GM19395 (cell line): ENCODE measurements at regions not wholly inside any gene's neighbourhood (a gene's known extent, or its start where the extent isn't known, plus 50 kb on each side); places are given as distances from the start of the nearest gene placed in this dataset.

Experiments used
- ATAC-seq: cut with Tn5 transposase; IDR thresholded peaks from one replicate; pipeline ENCODE4 v1.9.1; 2021; ENCODE audit warnings: mild to moderate bottlenecking, moderate library complexity; ENCODE audit not compliant: unreplicated experiment

DNA sequence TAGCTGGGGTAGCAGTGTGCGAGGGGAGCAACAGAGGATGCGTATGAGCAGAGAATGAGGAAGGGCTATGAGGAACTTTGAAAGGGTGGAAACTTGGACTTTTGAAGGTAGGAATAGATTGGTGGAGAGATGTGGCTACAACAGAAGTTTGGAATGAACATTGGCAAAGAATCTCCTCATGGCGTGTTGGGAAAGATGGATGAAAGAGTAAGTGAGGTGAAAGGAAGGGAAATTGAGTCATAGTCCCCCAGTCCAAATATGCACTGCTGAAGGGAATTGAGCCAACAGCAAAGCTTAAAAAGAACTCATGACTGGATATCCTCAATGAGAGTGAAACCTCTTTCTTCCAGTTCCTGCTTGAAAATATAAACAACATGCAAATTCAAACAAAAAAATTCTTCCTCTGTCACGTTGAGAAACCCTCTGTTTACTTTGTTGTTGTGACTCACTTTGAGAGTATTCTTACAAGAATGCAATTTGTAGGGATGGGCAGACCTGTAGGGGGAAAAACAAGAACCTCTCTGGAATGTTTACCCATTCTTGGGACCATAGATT lies 313.2 kb upstream of the KCNJ16 start:
- no peak for ATAC-seq

DNA sequence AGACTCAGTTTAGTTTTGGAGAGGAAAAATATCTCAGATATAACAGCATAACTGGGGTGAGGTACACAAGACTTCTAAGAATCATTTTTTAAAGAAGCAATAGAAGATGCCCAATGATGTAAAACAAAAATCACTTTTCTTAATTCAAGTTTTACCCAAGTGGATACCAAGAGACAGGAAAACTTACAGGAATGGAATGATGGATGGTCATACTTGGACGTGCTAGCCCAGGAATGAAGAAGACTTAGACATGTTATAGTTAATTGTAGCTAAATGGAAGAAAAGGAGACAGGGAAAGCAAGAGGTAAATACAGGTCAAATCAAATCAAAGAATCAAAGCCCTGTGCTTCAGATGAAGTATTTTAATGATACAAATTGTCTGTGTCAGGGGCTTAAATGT lies 312.7 kb upstream of the KCNJ16 start:
- ATAC-seq, result no peak

DNA sequence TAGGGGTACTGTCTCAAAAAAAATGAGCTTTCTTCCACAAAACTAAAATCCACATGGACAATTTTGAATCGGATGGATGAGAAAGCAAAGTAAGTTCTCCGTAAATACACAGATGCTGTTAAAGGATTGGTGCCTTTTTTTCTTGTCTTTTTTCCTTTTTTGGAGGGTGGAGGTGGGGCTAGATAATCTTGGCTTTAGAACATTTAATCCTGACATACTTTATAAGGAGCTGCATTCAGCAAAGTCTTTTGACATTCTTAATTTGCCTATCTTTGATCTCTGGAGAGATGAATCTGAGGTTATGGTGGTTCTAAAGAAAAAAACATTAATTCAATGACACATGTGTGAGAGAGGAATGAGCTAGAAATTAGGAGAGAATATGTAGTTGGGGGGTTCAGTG lies 312.3 kb upstream of the KCNJ16 start:
- ATAC-seq, result no peak

DNA sequence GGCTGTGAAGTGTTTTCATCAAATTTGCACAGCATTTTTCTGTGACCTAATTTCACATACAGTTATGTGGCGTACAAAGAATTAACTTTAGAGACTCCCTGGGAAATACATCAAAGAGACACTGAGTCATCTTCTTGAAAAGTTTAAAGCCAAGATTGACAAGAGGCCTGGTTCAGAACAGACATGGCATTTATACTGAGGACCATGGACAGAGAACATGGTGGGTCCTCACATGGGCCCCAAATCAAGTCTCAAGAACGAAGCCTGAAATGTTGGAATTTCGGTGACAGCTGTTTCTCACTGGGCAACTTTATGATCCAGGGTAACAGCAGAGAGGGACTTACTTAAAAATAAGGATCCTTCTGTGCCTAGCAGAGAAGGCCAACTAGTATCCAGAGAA lies 311.5 kb upstream of the KCNJ16 start:
- ATAC-seq, result no peak

DNA sequence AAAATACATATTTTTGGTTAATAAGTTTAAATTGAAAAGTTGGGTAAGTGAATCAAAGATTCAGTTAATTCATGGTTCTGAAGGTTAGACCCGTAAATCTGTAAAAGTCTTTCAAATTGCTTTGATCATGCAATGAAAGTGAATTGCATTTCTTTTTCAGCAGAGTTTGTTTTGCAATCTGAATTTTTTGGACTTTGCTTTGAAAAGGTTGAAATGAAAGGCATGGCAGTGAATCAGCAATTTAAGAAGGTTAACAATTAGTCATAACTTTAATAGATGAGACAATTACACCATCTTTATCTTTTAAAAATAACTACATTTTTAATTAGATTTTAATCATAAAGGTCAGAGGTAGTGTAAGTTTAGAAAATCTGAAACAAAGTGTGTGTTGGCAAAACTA lies 310.9 kb upstream of the KCNJ16 start:
- no peak for ATAC-seq

DNA sequence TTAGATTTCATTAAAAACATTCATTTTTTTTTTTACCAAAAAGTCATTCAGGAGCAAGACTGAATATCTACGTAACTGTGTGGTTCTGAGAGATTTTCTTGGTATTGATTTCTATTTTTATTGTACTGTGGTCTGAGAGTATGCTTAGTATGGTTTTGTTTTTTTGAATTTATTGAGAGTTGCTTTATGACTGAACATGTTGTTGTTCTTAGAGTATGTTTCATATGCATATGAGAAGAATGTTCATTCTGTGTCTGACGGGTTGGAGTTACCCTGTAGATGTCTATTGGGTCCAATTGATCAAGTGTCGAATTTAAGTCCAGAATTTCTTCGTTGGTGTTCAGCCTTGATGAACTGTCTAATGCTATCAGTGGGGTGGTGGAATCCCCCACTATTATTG lies 306.0 kb upstream of the KCNJ16 start:
- no peak for ATAC-seq

DNA sequence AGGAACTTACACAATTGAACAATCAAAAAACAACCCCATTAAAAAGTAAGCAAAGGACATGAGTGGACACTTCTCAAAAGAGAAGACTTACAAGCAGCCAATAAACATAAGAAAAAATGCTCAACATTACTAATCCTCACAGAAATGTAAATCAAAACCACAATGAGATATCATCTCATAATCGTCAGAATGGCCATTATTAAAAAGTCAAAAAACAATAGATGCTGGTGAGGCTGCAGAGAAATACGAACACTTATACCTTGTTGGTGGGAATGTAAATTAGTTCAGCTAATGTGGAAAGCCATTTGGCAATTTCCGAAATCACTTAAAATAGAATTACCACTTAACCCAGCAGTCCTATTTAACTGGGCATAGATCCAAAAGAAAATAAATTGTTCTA lies 301.9 kb upstream of the KCNJ16 start:
- ATAC-seq, result no peak

DNA sequence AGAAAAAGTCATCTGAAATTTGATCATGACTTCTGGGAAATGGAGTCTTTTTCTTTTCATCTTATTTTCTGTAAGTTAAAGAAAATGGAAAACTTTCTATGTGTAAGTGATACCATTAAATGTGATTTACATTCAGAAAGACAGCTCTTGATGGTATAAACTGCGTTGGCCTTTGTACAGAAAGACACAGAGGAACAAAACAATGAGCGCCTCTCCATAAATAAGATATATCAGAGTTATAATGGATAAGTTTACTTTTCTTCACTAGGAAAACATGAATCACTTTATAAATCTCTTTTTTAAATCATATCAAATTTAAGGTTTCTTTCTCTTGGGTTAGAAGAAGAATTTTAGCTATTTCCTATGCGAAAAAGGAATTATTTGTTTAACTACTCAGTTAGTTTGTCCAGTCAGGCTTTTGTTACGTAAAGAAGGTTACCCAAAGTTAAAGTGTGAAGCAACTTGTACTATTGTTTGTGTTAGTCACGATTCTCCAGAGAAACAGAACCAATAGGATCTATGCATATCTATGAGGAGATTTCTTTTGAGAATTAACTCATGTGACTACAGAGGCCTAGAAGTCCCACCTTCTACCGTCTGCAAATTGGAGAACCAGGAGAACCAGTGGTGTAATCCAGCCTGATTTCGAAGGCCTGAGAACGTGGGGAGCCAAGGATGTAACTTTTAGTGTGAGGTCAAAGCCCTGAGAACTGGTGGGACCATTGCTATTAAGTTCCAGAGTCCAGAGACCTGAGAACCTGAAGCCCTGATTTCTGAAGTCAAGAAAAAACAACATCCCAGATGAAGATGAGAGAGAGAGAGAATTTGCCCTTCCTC lies 295.4 kb upstream of the KCNJ16 start:
- ATAC-seq, result no peak

DNA sequence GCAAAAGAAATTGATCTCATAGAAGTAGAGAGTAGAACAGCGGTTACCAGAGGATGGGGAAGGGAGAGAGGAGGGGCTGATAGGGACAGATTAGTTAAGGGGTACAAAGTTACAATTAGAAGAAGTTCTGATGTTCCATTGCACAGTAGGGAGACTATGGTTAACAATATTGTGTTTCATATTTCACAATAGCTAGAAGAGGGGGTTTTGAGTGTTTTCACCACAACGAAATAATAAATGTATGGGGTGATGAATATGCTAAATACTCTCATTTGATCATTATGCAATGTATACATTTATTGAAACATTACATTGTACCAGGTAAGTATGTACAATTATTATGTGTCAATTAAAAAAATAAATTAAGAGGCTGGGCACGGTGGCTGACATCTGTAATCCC lies 291.2 kb upstream of the KCNJ16 start:
- no peak for ATAC-seq

DNA sequence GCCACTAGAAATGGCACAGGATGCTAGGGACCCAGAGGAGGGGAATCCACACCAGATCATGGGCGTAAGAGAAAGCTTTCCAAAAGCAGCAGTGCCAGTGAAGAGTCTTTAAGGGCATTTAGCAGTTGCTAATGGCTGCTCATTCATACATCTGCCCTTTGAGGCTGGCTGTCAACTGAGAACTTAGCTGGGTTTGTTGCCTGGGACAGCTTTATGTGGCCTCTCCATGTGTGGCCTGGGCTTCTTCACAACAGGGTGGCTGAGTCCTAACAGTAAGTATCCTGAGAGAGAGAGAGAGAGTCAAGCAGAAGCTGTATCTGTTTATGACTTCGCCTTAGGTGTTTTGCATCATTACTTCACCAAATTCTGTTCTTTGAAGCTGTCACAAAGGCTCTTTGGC lies 286.1 kb upstream of the KCNJ16 start:
- ATAC-seq, result no peak

DNA sequence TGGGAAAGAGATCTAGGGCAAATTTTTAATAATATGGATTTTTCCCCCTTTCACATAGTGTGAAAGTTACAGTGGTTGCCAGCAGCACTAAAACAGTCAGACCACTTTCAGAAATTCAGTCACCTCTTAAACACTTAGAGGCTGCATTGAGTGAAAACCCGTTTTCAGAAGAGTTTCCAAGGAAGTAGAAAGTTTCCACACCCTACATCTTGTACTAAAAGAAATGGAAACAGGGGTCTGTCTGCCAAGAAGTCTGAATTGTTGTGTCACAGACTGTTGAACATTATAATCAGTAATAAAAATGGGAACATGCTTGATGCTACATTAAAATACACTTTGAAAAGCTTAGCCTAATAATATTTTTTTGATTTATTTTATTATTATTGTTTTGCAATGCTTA lies 278.9 kb upstream of the KCNJ16 start:
- no peak for ATAC-seq

DNA sequence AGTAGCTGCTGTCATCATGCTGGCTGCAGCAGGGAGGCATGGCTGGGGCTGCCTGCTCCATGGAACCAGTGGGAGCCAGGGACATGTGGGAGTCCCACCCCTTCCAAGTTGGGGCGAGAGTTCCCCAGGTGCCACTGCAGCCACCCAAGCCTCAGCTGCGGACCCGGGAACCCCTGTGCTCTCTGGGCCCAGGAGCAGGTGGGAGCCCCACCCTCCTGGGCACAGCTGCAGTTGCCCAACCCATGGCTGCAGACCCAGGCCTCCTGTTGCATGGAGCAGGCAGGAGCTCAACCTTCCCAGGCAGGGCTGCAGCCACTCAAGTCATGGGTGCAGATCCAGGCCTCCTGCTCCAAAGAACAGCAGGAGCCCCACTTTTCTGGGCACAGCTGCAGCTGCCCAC lies 274.2 kb upstream of the KCNJ16 start:
- ATAC-seq, result no peak

DNA sequence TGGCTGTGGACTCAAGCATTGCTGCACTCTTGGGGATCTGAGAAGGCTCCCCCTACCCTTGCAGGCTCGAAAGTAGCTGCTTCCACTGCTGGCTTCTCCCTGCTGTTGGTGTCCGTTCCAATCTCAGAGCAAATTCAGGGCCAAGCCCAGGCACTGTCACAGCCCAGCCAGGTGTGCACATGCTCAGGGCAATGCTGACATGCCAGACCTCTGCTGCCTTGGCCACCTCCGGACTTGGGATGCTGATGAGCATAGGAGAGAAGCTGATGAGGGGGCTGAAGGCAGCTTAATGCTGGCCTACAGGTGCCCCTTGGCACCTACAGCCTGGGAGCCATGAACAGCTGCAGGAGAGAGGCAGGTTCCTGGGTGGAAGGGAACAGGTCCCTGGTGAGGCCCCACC lies 273.7 kb upstream of the KCNJ16 start:
- ATAC-seq, result no peak

DNA sequence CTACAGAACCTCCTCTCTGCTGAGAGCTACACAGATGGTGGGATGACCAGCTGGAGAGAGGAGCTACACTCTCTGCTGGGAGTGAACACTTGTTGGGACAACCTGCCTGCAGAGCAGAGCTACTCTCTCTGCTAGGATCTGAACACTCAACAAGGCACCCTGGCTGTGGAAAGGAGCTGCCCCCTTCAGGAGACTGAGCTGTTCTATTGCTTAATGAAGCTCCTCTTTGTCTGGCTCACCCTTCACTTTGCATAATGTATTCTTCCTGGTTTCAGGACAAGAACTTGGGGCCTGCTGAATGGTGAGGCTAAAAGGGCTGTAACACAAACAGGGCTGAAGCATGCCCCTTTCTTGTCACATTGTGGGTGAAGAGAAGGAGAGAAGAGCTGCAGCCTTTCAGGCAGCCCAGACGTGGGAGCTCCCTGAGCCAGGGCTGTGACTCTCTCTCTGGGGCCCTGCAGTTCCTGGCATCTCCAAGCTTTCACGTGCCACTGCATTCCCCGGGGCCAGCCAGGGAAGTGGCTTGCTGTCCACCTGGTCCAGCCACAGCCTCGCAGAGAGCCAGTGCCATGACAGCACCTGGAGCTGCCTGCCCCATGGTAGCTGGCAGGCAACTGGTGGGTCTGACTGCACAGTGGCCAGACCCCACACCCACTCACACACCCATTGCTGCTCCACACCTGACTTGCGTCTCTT lies 272.8 kb upstream of the KCNJ16 start:
- no peak for ATAC-seq

DNA sequence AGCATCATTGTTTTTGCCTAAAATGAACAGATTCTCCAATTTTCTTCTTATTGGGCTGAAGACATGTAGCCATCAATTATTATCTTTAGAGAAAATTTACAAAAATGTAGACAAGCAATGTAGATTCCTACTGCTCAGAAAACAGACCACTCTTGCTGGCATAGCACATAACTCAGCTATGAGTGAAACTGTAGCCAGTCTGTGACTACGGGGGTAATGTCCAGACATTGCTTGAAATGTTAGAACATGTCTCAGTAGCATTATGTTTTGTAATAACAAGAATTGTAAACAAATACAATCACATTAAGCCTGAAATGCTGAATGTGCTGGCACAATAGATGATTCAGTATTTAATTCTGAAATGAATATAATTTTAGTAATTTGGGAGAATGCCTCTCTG lies 265.7 kb upstream of the KCNJ16 start:
- ATAC-seq, result no peak

DNA sequence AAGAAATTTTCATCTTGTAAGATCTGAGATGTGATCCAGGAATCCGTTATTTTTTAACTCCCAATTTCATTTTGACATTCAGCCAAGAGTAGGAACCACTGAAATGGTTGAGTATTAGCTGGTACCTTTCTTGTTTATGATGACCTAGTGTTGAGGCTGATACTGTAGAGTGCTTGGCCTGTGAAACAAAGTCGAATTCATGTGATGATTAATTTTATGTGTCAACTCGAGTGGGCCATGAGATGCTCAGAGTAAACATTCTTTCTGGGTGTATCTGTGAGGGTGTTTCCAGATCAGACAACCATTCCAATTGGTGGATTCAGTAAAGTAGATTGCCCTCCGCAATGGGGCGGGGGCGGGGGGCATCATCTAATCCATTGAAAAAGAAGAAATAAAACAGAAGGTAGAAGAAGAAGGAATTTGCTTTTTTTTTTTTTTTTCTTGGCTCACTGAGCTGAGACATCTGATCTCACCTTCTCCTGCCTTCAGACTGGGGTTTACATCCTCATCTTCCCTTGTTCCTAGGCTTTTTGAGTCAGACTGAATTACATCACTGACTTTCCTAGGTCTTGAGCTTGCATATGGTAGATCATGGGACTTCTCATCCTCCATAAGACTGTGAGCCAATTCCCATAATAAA lies 264.6 kb upstream of the KCNJ16 start:
- ATAC-seq, result no peak

DNA sequence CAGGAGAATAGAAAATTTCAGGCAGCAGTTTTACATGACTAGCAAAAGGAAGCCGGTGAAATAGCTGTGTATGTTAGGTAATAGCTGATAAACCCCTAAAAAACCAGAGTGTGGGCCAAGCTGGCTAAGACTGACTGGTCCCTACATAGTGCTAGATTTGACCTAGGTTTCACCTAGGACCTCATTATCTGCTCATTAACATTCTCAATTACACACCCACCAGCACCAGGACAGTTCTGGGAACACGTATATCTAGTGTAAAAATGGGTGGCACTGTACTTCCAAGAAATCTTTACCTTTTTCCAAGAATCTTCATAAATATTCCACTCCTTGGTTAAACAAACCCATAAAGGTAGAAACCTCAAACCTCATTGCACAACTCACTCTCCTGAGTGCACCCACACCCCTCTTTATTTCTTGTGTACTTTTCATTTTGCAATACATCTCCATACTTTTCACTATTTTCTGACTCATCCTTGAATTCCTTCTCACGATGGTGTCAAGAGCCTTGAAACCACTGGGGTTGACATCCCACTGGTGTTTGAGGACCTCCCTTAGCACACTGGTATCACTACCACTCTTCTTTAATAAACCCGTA lies 262.7 kb upstream of the KCNJ16 start:
- no peak for ATAC-seq

DNA sequence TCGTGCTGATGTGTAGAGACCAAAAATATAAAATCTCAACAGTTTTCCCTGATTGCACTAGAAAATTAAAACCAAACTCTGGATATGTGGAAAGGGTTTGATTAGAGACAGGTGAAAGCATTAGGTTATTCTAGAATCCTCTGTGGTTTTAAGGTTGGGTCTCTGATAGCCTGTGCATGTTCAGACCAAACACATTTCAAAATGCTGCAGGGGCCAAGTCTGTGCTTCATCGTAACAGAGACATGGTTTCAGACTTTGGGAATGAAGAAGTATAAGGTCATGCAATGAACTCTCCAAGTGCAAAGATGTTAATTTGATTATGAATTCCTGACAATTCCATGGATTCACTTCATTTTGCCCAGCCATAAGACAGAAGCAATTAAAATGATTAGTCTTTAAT lies 261.0 kb upstream of the KCNJ16 start:
- ATAC-seq, result no peak

DNA sequence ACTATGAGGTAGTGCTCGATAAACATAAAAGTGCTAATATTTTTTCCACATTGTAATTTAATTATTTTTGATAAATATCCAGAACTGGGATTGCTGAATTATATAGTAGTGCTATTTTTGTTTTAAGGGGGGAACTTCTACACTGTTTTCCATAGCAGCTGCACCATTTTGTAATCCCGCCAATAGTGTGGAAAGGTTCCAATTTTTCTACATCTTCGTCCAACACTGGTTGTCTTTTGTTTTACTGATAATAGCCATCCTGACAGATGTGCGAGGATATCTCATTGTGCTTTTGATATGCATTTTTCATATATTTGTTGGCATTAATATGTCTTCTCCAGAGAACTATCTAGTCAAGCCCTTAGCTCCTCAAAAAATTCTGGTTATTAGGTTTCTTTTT lies 259.6 kb upstream of the KCNJ16 start:
- ATAC-seq, result no peak

DNA sequence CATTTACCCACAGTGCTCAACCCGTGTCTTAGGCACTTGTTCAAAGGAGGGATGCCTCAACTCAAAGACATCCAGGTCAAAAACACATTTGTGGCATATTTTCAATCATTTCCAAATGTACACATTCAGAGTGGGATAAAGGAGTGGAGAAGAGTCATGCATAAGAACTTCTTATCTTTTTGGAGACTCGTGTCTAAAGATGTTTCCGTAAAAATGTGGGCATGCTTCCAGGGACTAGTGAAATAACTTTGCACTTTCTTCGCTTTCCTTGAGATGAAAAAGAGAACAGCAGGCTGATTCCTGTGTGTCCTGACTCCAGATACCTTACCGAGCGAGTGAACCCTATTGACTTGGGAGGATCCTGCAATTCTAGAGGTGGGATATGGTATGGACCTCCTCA lies 256.6 kb upstream of the KCNJ16 start:
- no peak for ATAC-seq

DNA sequence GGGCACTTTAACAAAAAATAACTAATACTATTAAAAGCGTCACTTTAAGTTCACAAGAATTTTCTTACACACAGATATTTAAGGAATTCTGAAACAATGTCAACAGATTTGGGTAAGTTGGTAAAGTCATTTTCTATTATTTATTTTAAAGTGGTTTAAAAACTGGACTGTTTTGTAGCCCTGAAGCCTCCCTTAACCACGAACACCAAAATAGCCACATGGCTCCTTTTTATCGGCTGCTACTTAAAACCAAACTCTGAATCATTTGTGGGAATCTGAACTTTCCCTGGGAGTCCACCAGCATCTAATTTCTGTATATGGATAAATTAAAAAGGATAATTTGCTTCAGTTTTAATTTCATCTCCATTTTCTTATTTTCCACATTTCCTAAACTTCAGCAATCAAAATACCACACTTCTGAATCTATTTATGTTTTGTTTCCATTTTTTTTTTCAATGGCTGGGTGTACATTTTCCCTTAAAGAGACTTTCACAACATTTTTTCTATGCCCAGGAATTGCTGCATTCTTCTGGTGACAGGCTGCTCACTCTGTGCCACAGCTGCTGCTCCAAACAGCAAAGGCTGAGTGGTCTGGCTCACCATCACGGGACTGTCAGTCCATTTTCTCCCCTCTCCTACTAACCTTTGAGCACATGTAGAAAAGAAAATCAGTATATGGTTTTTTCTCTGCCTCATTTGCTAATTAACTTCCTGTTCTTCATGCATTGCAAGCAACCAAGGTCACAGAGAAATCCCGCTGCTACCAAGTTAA lies 255.5 kb upstream of the KCNJ16 start:
- ATAC-seq, result no peak
